H1 (cell line): ENCODE measurements at regions not wholly inside any gene's neighbourhood (a gene's known extent, or its start where the extent isn't known, plus 50 kb on each side); places are given as distances from the start of the nearest gene placed in this dataset.

ENCODE experiments used
- CTCF ChIA-PET: fragments of 300-600 bp; sonication (Branson Sonifier 250); formaldehyde crosslinking; loops from one replicate; lab custom pipeline; 2021; ENCODE audit not compliant: partially characterized antibody; lab: Charles Lee
- POLR2A ChIA-PET: fragments of 300-600 bp; sonication (Branson Sonifier 250); formaldehyde crosslinking; loops from one replicate; lab custom pipeline; 2021; ENCODE audit warnings: inconsistent platforms; ENCODE audit not compliant: partially characterized antibody; lab: Charles Lee
- DNase-seq, 2 experiments: peaks; one replicate each; pipeline versions ENCODE4 v3.0.0 to v3.0.0-alpha.2; 2010 to 2022; ENCODE audit warnings: low spot score in 2 of 2, low read depth in 1 of 2, mixed read lengths in 1 of 2
- FAIRE-seq: peaks from 2 replicates; lab custom pipeline; 2011; peaks lifted over from hg19 to GRCh38; lab: Jason Lieb, UNC
- H2AFZ ChIP-seq: 2 replicates; pipeline ENCODE4 v1.8.1; 2012; ENCODE audit warnings: low read length, inconsistent platforms
- H2AK5ac ChIP-seq: 2 replicates; pipeline ENCODE4 v1.6.1; 2013; ENCODE audit warnings: low read depth, low read length
- H2BK120ac ChIP-seq: replicated peaks from 2 replicates; pipeline ENCODE3; 2013; ENCODE audit warnings: low read depth, low read length, inconsistent platforms
- H2BK12ac ChIP-seq: 2 replicates; pipeline ENCODE4 v1.6.1; 2013; ENCODE audit warnings: low read depth, low read length
- H2BK15ac ChIP-seq: 2 replicates; pipeline ENCODE4 v1.6.1; 2013; ENCODE audit warnings: low read length
- H2BK20ac ChIP-seq: 2 replicates; pipeline ENCODE4 v1.6.1; 2013; ENCODE audit warnings: low read length
- H2BK5ac ChIP-seq: 2 replicates; pipeline ENCODE4 v1.6.1; 2013; ENCODE audit warnings: low read depth, low read length
- H3K14ac ChIP-seq: 2 replicates; pipeline ENCODE4 v1.6.1; 2013; ENCODE audit warnings: inconsistent platforms; ENCODE audit not compliant: insufficient read length
- H3K18ac ChIP-seq: 2 replicates; pipeline ENCODE4 v1.6.1; 2013; ENCODE audit warnings: low read length; ENCODE audit errors: extremely low read depth
- H3K23ac ChIP-seq: 2 replicates; pipeline ENCODE4 v1.6.1; 2013; ENCODE audit warnings: inconsistent platforms; ENCODE audit not compliant: insufficient read length
- H3K23me2 ChIP-seq: 2 replicates; pipeline ENCODE4 v1.6.1; 2013; ENCODE audit warnings: low read depth, low read length
- H3K27ac ChIP-seq: 2 replicates; pipeline ENCODE4 v1.6.1; 2011; ENCODE audit warnings: low read depth, low read length, inconsistent platforms
- H3K27me3 ChIP-seq, 4 experiments: replicated peaks in 1 of 4; 1 replicate in 1 of 4; 2 replicates in 3 of 4; pipeline versions ENCODE4 v1.6.1 to v1.8.1; 2011 to 2013; ENCODE audit warnings: low read length in 3 of 4, mild to moderate bottlenecking in 3 of 4, inconsistent platforms in 2 of 4, mixed read lengths in 2 of 4, moderate library complexity in 1 of 4; ENCODE audit not compliant: control insufficient read depth in 3 of 4, insufficient read depth in 3 of 4; ENCODE audit errors: extremely low read depth in 1 of 4
- H3K36me3 ChIP-seq, 4 experiments: 2 replicates each; pipeline versions ENCODE4 v1.6.1 to v1.8.1; 2011 to 2013; ENCODE audit warnings: mild to moderate bottlenecking in 4 of 4, low read length in 3 of 4, moderate library complexity in 2 of 4, control low read depth in 1 of 4, inconsistent platforms in 1 of 4; ENCODE audit not compliant: insufficient read depth in 4 of 4, control insufficient read depth in 2 of 4
- H3K4ac ChIP-seq: replicated peaks from 2 replicates; pipeline ENCODE3; 2013; ENCODE audit warnings: low read length, low read depth, mixed read lengths, inconsistent platforms; ENCODE audit not compliant: insufficient read length
- H3K4me1 ChIP-seq, 4 experiments: replicated peaks in 1 of 4; 1 replicate in 1 of 4; 2 replicates in 3 of 4; pipeline versions ENCODE4 v1.6.1 to v1.8.1; 2011 to 2013; ENCODE audit warnings: low read length in 3 of 4, inconsistent platforms in 2 of 4, mixed read lengths in 1 of 4; ENCODE audit not compliant: insufficient read depth in 4 of 4, control insufficient read depth in 3 of 4
- H3K4me2 ChIP-seq, 2 experiments: 2 replicates each; pipeline versions ENCODE4 v1.6.1 to v1.8.1; 2011 to 2013; ENCODE audit warnings: low read depth in 2 of 2, low read length in 2 of 2, control low read depth in 1 of 2, inconsistent platforms in 1 of 2, mild to moderate bottlenecking in 1 of 2; ENCODE audit not compliant: insufficient read depth in 1 of 2
- H3K4me3 ChIP-seq, 4 experiments: fragments of 200-600, 300-600 bp in 1 of 4; sonication (generic), shearing (Covaris generic), sonication (Bioruptor Twin) in 1 of 4; 2 replicates each; pipeline versions ENCODE4 v1.5.1 to v1.8.1; 2011 to 2016; ENCODE audit warnings: low read length in 4 of 4, low read depth in 3 of 4, control low read depth in 2 of 4, inconsistent platforms in 2 of 4, mild to moderate bottlenecking in 2 of 4, mixed read lengths in 1 of 4, moderate library complexity in 1 of 4; ENCODE audit not compliant: insufficient read depth in 2 of 4; ENCODE audit errors: extremely low read depth in 1 of 4
- H3K56ac ChIP-seq: replicated peaks from 2 replicates; pipeline ENCODE3; 2013; ENCODE audit warnings: low read depth, mild to moderate bottlenecking, mixed read lengths, low read length, inconsistent platforms; ENCODE audit not compliant: insufficient read length
- H3K79me1 ChIP-seq: 2 replicates; pipeline ENCODE4 v1.6.1; 2013; ENCODE audit warnings: low read depth, low read length, control low read depth
- H3K79me2 ChIP-seq, 2 experiments: 2 replicates each; pipeline versions ENCODE4 v1.6.1 to v1.8.1; 2012 to 2013; ENCODE audit warnings: low read length in 2 of 2, mild to moderate bottlenecking in 2 of 2, inconsistent platforms in 1 of 2; ENCODE audit not compliant: insufficient read depth in 2 of 2, control insufficient read depth in 1 of 2
- H3K9ac ChIP-seq, 4 experiments: replicated peaks in 1 of 4; 1 replicate in 1 of 4; 2 replicates in 3 of 4; pipeline versions ENCODE4 v1.6.1 to v1.8.1; 2011 to 2013; ENCODE audit warnings: low read depth in 3 of 4, low read length in 3 of 4, control low read depth in 2 of 4, mild to moderate bottlenecking in 2 of 4, moderate library complexity in 2 of 4, inconsistent platforms in 1 of 4; ENCODE audit errors: extremely low read depth in 1 of 4
- H3K9me3 ChIP-seq, 2 experiments: 2 replicates each; pipeline versions ENCODE4 v1.6.1 to v1.8.1; 2012 to 2013; ENCODE audit warnings: mild to moderate bottlenecking in 2 of 2, moderate library complexity in 2 of 2, control low read depth in 1 of 2, inconsistent platforms in 1 of 2, low read depth in 1 of 2, low read length in 1 of 2, mixed read lengths in 1 of 2; ENCODE audit not compliant: insufficient read depth in 2 of 2
- H4K20me1 ChIP-seq, 2 experiments: replicated peaks in 1 of 2; 2 replicates each; pipeline versions ENCODE3 to v1.8.1; 2011 to 2013; ENCODE audit warnings: inconsistent platforms in 2 of 2, low read length in 2 of 2, mild to moderate bottlenecking in 1 of 2; ENCODE audit not compliant: insufficient read depth in 2 of 2, control insufficient read depth in 1 of 2
- H4K5ac ChIP-seq: 2 replicates; pipeline ENCODE4 v1.6.1; 2013; ENCODE audit warnings: low read length, low read depth, mixed read lengths, inconsistent platforms; ENCODE audit not compliant: insufficient read length
- H4K8ac ChIP-seq: 2 replicates; pipeline ENCODE4 v1.8.0; 2013; ENCODE audit warnings: mild to moderate bottlenecking, moderate library complexity, low read length, inconsistent platforms; ENCODE audit not compliant: insufficient read depth; ENCODE audit errors: extremely low read depth
- H4K91ac ChIP-seq: replicated peaks from 2 replicates; pipeline ENCODE3; 2013; ENCODE audit warnings: low read length, mixed read lengths, inconsistent platforms; ENCODE audit not compliant: insufficient read length
- CTBP2 ChIP-seq: IDR thresholded peaks from 2 replicates; pipeline ENCODE4 v1.7.0; 2011; ENCODE audit warnings: borderline replicate concordance, mild to moderate bottlenecking, moderate library complexity, mixed read lengths, low read length; ENCODE audit not compliant: insufficient read depth, insufficient read length
- GABPA ChIP-seq: IDR thresholded peaks from 2 replicates; pipeline ENCODE4 v1.6.1; 2011; ENCODE audit warnings: mild to moderate bottlenecking, low read length, moderate library complexity, borderline replicate concordance; ENCODE audit not compliant: insufficient read depth
- JUN ChIP-seq: IDR thresholded peaks from 2 replicates; pipeline ENCODE4 v1.6.1; 2011; ENCODE audit warnings: low read depth, mild to moderate bottlenecking, improper control_type of control experiment, low read length
- SIX5 ChIP-seq: IDR thresholded peaks from 2 replicates; pipeline ENCODE4 v1.6.1; 2011; ENCODE audit warnings: mild to moderate bottlenecking, low read depth, low read length
- SP2 ChIP-seq: IDR thresholded peaks from 2 replicates; pipeline ENCODE4 v1.6.1; 2012; ENCODE audit warnings: mild to moderate bottlenecking, low read length, inconsistent platforms
- TAF1 ChIP-seq: IDR thresholded peaks from 2 replicates; pipeline ENCODE4 v1.6.1; 2011; ENCODE audit warnings: mild to moderate bottlenecking, low read depth, low read length
- TCF12 ChIP-seq: IDR thresholded peaks from 2 replicates; pipeline ENCODE4 v1.6.1; 2011; ENCODE audit warnings: low read depth, mild to moderate bottlenecking, low read length
- TF ChIP-seq, protein P1 (sequence below): IDR thresholded peaks from 2 replicates; pipeline ENCODE4 v1.6.1; 2011; ENCODE audit warnings: low read depth, mild to moderate bottlenecking, low read length; ENCODE audit not compliant: insufficient read depth

DNA sequence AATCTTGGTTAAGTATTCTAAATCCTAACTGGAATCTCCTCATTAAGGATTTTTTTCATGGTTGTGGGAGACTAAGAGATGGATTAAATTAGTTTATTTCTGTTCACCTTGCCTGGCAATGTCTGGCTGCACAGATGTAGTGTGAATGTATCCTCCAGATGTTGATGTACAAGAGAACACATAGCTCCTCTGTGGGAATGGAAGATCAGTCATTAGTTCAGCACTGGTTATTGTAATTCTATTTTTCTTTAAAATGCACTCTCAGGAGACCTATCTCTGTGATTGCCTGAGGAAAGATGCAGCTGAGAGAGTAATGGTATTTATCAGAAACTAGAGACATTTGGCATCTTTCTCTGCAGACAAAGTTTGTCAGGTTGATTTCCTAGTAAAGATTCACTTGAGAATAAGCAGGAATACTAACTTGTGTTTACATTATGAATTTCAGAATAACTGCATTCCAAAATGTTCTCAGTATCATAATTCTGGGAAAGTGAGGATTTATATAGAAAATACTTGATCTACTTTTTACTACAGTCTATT lies 178.6 kb downstream of the GIPC2 start:
- Histone ChIP-seq H2BK5ac (no peak overlapping the region), H3K23me2 (no peaks in the 10 kb centered on the region), H3K79me1 (no peaks in the 10 kb centered on the region), H3K36me3 (no peaks in the 10 kb centered on the region), H3K18ac (no peak overlapping the region), H3K9me3 (0 out of 4 replicates have a peak, but pooled peaks cover 0 to 2% of the 10 kb centered on the region in 2 experiments), H2BK20ac (no peak overlapping the region), H4K91ac (no peak overlapping the region), H4K20me1 (no peaks in the 10 kb centered on the region), H3K23ac (no peak overlapping the region), H3K4me2 (no peak overlapping the region), H3K4me1 (peaks cover 0 to 5% (median 0%) of the 10 kb centered on the region in 4 experiments; a peak in 2 of 7 replicates), H2BK12ac (no peak overlapping the region), H2BK120ac (no peak overlapping the region), H3K27ac (no peak overlapping the region), H3K9ac (no peak overlapping the region), H3K27me3 (peaks cover 0 to 7% (median 1%) of the 10 kb centered on the region in 4 experiments; a peak in 3 of 7 replicates), H3K79me2 (no peaks in the 10 kb centered on the region), H4K8ac (no peak overlapping the region), H3K4me3 (no peak overlapping the region), H3K4ac (no peak overlapping the region), H4K5ac (no peak overlapping the region)
- POLR2A ChIA-PET: no interaction called here
- CTCF ChIA-PET: interaction anchor here (1.2 kb wide), 2 partner anchors 31 to 102 kb away, joined by 3 to 4 read pairs; no protein-coding TSS in a partner anchor
- no peak for DNase-seq
- TF ChIP-seq TAF1: no peak
- TF ChIP-seq SP2: no peak
- TF ChIP-seq TCF12: no peak
- TF ChIP-seq GABPA: no peak
- TF ChIP-seq SIX5: no peak
- no peak for TF ChIP-seq JUN
- TF ChIP-seq, protein P1, sequence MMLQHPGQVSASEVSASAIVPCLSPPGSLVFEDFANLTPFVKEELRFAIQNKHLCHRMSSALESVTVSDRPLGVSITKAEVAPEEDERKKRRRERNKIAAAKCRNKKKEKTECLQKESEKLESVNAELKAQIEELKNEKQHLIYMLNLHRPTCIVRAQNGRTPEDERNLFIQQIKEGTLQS: no peak
- no peak for TF ChIP-seq CTBP2
- TF ChIP-seq, all 59 proteins: peak for 0
- no peak overlapping the region for H2AFZ ChIP-seq
- no peak for FAIRE-seq
- H2BK15ac ChIP-seq: no peak overlapping the region
- H2AK5ac ChIP-seq: no peak overlapping the region
- no peak overlapping the region for H3K56ac ChIP-seq
- H3K14ac ChIP-seq: no peak overlapping the region
